HG03378 (cell line): ENCODE measurements at regions not wholly inside any gene's neighbourhood (a gene's known extent, or its start where the extent isn't known, plus 50 kb on each side); places are given as distances from the start of the nearest gene placed in this dataset.

Experiments
- ATAC-seq: cut with Tn5 transposase; IDR thresholded peaks from one replicate; pipeline ENCODE4 v1.9.1; 2021; ENCODE audit warnings: mild to moderate bottlenecking, moderate library complexity; ENCODE audit not compliant: unreplicated experiment

- ATAC-seq = no peak
Observed at GRCh38 chr5:23372177-23372576, 135.2 kb upstream of the PRDM9 start.

DNA sequence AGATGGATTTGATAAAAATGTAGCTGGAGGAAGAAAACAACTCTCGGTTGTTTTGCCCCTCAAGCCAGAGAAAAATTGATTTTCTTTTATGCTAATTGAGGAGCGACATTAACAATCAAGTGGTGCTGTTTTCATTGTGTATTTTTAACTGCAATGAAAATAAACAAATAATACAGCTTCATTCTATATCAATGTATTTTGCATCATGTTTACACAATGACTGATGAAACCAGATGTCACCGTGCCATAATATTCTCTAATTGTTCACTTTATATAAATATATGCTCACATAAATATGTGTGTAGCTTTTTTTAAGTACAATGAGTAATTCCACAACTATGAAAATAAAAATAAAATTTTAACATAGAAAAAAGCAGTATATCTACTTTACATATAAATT lies 139.0 kb upstream of the PRDM9 start:
- ATAC-seq = no peak

- ATAC-seq = no peak
Observed at GRCh38 chr5:23367874-23368273, 139.5 kb upstream of the PRDM9 start.

DNA sequence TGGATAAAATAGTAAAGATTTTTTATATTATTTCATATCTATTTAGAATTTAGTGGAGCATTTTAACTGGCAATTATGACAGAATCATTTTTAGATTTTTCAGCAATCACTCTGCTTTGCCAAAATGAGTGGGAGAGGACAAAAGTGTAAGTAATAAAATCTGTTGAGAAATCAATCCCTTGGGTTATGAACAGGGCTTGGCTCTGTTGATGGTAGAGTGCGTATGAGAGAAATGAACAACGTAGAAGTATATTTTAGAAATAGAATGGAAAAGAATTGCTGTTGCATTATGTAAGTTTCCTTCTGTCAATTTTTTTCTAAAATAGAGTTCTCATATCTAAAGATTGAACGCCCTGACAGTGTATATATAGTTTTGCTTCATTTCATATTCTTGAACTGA lies 154.1 kb upstream of the PRDM9 start:
- ATAC-seq = no peak

DNA sequence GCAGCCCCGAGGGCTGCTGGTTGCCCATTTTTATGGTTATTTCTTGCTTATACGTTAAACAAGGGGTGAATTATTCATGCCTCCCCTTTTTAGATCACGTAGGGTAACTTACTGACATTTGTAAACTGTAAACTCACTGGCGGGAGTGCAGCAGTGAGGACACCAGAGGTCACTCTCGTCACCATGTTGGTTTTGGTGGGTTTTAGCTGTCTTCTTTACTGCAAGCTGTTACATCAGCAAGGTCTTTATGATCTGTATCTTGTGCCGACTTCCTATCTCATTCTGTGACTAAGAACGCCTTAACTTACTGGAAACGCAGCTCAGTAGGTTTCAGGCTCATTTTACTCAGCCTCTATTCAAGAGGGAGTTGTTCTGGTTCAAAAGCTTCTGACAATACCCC lies 155.0 kb upstream of the PRDM9 start:
- no peak for ATAC-seq

GRCh38 chr5:23343121-23343520 lies 164.3 kb upstream of the PRDM9 start:
- no peak for ATAC-seq

- ATAC-seq = no peak
Observed at GRCh38 chr5:23332650-23333251, 174.7 kb upstream of the PRDM9 start.

GRCh38 chr5:23330726-23331125 lies 176.7 kb upstream of the PRDM9 start:
- ATAC-seq = no peak

GRCh38 chr5:23319901-23320300 lies 187.5 kb upstream of the PRDM9 start:
- ATAC-seq = no peak

GRCh38 chr5:23318960-23319359 lies 188.4 kb upstream of the PRDM9 start:
- no peak for ATAC-seq

- ATAC-seq = no peak
Observed at GRCh38 chr5:23318166-23318565, 189.2 kb upstream of the PRDM9 start.

DNA sequence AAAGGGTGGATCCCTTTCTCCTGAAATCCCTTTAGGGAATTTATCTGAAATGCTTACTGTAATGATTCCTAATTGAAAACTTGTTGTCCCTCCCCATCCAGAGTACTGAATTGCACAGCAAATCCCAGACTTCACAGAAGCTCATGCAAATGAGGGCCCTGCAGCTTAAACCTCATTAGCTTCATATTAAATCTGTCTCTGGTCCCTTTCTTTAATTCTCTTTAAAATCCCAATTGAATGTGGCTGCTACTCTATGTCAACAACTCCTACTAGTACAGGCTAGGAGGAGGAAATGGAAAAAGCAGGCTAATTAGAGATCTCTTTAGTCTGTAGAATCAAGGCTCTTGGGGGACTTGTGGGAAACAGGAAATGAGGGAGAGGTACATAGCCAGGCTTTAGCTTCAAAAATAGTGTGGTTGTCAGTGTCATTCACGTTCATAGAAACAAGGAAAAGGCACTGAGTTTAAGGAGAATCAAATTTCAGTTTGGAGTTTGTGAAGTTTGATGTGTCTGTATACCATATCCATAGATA lies 191.3 kb upstream of the PRDM9 start:
- no peak for ATAC-seq

GRCh38 chr5:23314827-23315226 lies 192.6 kb upstream of the PRDM9 start:
- no peak for ATAC-seq

DNA sequence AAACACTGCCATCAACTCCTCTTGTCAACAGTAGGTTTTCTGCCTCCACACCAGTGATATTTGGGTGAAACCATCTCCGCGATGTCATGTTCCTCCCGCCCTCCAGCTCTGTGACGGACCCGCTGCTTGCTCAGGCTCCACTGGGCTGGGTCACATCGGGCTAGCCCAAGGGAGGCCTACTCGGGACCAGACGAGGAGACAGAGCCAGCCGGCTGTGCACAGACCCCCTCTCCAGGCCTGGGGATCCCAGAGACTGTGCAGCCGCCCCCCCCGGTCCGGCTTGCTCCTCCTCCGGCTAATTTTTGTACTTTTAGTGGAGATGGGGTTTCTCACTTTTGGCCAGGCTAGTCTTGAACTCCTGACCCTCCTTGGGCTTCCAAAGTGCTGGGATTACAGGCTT lies 202.4 kb upstream of the PRDM9 start:
- ATAC-seq = no peak

GRCh38 chr5:23303836-23304235 lies 203.6 kb upstream of the PRDM9 start:
- ATAC-seq = no peak

GRCh38 chr5:23303435-23303834 lies 204.0 kb upstream of the PRDM9 start:
- no peak for ATAC-seq

DNA sequence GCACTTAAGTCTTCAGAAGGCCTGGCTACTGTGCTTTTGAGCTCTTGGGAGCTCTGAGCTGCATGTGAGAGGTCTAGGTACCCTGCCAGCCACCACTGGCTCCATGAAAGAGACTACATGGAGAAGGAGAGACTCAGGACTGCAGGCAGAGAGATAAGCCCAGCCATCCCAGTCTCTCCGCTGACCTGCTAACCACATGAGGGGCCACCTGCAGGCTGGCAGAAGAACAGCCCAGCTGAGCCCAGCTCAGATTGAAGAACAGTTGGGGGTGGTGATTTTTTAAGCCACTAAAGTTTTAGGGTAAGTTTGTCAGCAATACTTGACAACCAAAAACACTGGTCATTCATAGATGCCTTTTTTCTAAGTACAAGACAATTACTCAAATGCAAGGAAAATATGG lies 205.0 kb upstream of the PRDM9 start:
- ATAC-seq = no peak

DNA sequence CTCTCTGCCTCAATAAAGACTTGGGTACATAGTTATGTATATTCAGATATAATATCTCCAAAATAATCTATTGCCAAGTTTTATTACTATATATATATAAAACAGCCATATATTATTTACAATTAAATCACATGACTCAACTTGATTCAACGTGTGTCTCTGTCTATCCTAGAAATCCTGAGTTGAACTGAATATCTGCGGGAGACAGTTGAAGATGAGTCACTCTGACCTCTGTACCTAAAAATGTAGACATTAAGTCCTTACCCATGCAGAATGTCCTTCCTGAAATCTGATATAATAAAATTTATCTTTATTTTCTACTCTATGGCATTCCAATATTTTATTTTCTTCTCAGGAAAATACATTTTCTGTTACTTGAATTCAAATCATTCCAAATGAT lies 218.2 kb upstream of the PRDM9 start:
- no peak for ATAC-seq

- ATAC-seq = no peak
Observed at GRCh38 chr5:23284656-23285055, 222.8 kb upstream of the PRDM9 start.

GRCh38 chr5:23274171-23274570 lies 233.2 kb upstream of the PRDM9 start:
- ATAC-seq = no peak

GRCh38 chr5:23269981-23270380 lies 237.4 kb upstream of the PRDM9 start:
- ATAC-seq = no peak

DNA sequence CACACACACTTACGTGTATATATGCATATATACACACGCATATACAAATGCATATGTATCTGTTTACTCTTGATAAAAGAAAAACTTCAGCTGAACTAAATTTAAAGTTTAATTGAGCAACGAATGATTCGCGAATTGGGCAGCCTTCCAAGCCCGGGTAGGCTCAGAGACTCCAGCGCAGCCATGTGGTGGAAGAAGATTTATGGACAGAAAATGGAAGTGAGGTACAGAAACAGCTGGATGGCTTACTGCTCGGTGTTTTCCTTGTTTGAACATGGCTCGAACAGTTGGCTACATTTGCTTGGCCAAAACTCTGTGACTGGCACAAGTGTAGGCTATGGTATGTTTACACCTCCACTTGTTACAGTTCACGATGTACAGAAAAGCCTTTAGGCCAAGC lies 239.3 kb upstream of the PRDM9 start:
- no peak for ATAC-seq

DNA sequence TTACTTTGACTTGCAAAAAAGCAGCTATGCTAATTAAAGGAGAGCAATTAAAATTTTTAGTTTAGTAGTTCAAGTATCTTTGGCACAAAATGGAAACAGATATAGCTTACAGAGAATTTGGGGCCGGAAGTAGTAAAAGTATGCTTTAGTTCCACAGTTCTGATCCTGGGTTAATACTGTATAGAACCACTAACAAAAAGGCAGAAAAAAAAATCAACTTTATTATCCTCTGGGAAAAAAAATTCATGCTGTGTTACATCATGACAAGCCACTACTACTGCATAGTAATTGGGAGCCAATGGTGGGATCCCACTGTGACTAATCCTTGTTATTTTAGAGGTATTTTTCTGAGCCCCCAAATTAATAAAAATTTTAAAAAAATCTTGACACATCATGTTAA lies 246.8 kb upstream of the PRDM9 start:
- no peak for ATAC-seq
